Smooth muscle cell (in vitro differentiated cells): ENCODE measurements at regions not wholly inside any gene's neighbourhood (a gene's known extent, or its start where the extent isn't known, plus 50 kb on each side); places are given as distances from the start of the nearest gene placed in this dataset.

Experiments
- DNase-seq: peaks from one replicate; lab custom pipeline; 2025; ENCODE audit not compliant: unreplicated experiment; lab: John Stamatoyannopoulos, UW
- H2AFZ ChIP-seq: fragments of 200-600 bp; sonication (generic); 2 replicates; pipeline ENCODE4 v1.6.0; 2016; ENCODE audit warnings: antibody characterized with exemption, low read depth, mild to moderate bottlenecking
- H3F3A ChIP-seq: fragments of 200-600 bp; sonication (generic); 2 replicates; pipeline ENCODE4 v1.6.0; 2017; ENCODE audit warnings: antibody characterized with exemption, low read depth
- H3K27ac ChIP-seq: fragments of 200-600 bp; sonication (generic); 2 replicates; pipeline ENCODE4 v1.5.1; 2016; ENCODE audit warnings: low read depth, mild to moderate bottlenecking
- H3K27me3 ChIP-seq: fragments of 200-600 bp; sonication (generic); 2 replicates; pipeline ENCODE4 v1.6.1; 2016; ENCODE audit warnings: low read depth, mild to moderate bottlenecking
- H3K36me3 ChIP-seq: fragments of 200-600 bp; sonication (generic); 2 replicates; pipeline ENCODE4 v1.5.1; 2016; ENCODE audit warnings: low read depth
- H3K4me1 ChIP-seq: fragments of 200-600 bp; sonication (generic); 2 replicates; pipeline ENCODE4 v1.5.1; 2016; ENCODE audit warnings: low read depth
- H3K4me2 ChIP-seq: fragments of 200-600 bp; sonication (generic); 2 replicates; pipeline ENCODE4 v1.6.0; 2016; ENCODE audit warnings: mild to moderate bottlenecking
- H3K4me3 ChIP-seq: fragments of 200-600 bp; sonication (generic); 2 replicates; pipeline ENCODE4 v1.5.1; 2016; ENCODE audit warnings: mild to moderate bottlenecking
- H3K79me2 ChIP-seq: fragments of 200-600 bp; sonication (generic); 2 replicates; pipeline ENCODE4 v1.6.0; 2016; ENCODE audit warnings: low read depth, mild to moderate bottlenecking
- H3K9ac ChIP-seq: fragments of 200-600 bp; sonication (generic); 2 replicates; pipeline ENCODE4 v1.6.0; 2016; ENCODE audit warnings: low read depth
- H3K9me3 ChIP-seq: fragments of 200-600 bp; sonication (generic); replicated peaks from 2 replicates; pipeline ENCODE4 v1.5.1; 2016; ENCODE audit warnings: low read depth
- H4K20me1 ChIP-seq: fragments of 200-600 bp; sonication (generic); 2 replicates; pipeline ENCODE4 v1.6.0; 2016; ENCODE audit warnings: low read depth
- WGBS: methylation state at CpG from one replicate; pipeline ENCODE4 v1.1.7; 2016; ENCODE audit warnings: low lambda C conversion rate; 5-methylcytosine and 5-hydroxymethylcytosine counted together
- TF ChIP-seq, protein P1 (sequence below): fragments of 200-600 bp; sonication (generic); IDR thresholded peaks from 2 replicates; pipeline ENCODE4 v1.5.1; 2017; ENCODE audit warnings: borderline replicate concordance, mild to moderate bottlenecking, antibody characterized with exemption; ENCODE audit not compliant: insufficient read depth, poor library complexity, severe bottlenecking

DNA sequence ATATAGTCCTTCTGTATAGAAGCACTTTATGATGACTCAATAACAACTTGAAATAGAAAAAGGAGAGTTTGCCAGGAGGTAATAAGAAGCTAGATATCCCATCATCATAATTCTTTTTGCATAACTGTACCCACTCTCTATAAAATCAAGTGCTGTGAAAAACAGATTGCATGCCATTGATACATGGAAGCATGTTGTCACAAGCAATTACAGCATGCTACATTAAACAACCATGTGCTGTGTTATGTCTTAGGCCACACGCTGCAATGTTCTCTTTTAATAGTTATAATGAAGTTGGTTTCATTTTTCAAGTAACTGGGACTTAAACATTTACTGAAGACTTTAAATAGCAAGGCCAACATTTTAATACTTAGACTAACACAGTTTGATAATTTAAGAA, 264.2 kb downstream of the RPRM start:
- Histone ChIP-seq H2AFZ (no peak overlapping the region), H3K27ac (no peak overlapping the region), H3K4me2 (no peak overlapping the region), H3K79me2 (no peaks in the 10 kb centered on the region), H3K4me3 (no peak overlapping the region), H4K20me1 (no peaks in the 10 kb centered on the region), H3F3A (no peaks in the 10 kb centered on the region), H3K4me1 (no peaks in the 10 kb centered on the region), H3K9me3 (no peaks in the 10 kb centered on the region), H3K27me3 (no peaks in the 10 kb centered on the region), H3K9ac (no peak overlapping the region), H3K36me3 (no peaks in the 10 kb centered on the region)
- WGBS, result 79% methylated on average over 1 of the region's 1 CpG
- TF ChIP-seq, protein P1, sequence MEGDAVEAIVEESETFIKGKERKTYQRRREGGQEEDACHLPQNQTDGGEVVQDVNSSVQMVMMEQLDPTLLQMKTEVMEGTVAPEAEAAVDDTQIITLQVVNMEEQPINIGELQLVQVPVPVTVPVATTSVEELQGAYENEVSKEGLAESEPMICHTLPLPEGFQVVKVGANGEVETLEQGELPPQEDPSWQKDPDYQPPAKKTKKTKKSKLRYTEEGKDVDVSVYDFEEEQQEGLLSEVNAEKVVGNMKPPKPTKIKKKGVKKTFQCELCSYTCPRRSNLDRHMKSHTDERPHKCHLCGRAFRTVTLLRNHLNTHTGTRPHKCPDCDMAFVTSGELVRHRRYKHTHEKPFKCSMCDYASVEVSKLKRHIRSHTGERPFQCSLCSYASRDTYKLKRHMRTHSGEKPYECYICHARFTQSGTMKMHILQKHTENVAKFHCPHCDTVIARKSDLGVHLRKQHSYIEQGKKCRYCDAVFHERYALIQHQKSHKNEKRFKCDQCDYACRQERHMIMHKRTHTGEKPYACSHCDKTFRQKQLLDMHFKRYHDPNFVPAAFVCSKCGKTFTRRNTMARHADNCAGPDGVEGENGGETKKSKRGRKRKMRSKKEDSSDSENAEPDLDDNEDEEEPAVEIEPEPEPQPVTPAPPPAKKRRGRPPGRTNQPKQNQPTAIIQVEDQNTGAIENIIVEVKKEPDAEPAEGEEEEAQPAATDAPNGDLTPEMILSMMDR, result no peak
- DNase-seq, result no peak

DNA sequence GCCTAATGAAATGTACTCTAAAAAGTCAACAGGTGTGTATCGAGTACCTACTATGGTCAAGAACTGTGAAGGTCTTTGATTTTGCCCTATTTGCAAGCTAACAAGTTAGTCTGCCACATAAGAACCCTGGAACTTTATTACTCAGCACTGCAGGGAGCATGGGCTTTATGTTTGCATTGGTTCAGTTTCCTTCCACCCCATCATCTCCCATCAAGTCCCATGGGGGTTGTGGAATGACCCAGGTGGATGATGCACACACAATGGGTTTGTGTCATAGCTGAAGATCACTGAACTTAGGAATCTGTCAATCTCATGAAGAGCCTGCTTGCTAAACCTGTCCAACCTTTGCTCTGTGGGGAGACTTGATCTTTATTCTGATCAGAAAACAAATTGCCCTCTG, 265.5 kb downstream of the RPRM start:
- Histone ChIP-seq H3K4me2 (no peak overlapping the region), H4K20me1 (no peaks in the 10 kb centered on the region), H3K79me2 (no peaks in the 10 kb centered on the region), H2AFZ (no peak overlapping the region), H3K4me3 (no peak overlapping the region), H3K27me3 (no peaks in the 10 kb centered on the region), H3K36me3 (no peaks in the 10 kb centered on the region), H3K9me3 (no peaks in the 10 kb centered on the region), H3K9ac (no peak overlapping the region), H3K4me1 (no peaks in the 10 kb centered on the region), H3F3A (no peaks in the 10 kb centered on the region), H3K27ac (no peak overlapping the region)
- no peak for DNase-seq
- WGBS, result 95% methylated on average over 1 of the region's 1 CpG
- TF ChIP-seq, protein P1, result no peak

DNA sequence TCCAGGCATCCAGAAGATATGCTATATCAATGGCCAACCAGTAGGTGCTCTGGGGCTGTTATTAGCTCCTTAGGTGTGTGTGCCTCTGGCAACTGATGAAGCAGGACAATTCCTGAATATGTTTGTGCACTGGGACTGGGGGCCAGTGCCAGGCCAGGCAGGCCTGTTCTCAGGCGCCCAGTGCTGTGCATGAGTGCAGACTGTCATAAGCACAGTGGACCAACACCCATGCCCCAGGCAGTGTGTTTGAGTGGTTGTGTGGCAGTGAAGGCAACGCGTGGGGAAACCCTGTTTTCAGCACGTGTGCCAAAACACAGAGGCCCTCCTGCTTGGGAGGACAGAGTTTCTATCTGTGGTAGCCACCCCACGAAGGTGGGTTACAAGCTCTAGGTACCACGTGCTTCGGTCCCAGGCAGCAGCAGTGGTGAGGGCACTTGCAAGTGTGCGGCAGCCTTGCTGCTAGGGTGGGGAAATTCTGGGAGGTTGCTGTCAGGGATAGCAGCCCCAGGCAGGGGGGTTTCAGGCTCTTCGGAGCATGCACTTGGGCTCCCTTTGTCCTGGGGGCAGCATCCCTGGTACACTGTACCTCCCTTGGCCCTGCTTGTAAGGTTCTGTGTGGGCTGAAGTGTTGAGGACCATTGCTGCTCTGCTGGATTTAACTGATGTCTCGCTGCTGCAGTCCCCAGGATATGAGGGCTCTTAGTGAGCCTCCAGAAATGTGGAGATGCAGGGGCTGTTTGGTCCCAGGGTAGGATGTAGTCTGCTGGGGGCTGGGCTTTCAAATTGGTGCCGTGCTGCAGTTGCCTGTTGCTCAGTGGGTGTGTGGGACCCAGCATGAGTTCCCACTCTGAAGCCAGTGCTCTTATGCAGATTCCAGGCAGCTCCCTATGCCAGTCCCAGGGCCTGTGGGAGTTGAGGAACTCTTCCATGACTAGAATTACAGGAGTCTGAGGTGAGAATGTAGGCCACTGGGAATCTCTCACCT, 280.9 kb downstream of the RPRM start:
- Histone ChIP-seq H3F3A (no peaks in the 10 kb centered on the region), H3K9ac (no peak overlapping the region), H2AFZ (no peak overlapping the region), H3K27me3 (no peaks in the 10 kb centered on the region), H3K4me1 (no peaks in the 10 kb centered on the region), H3K4me2 (no peak overlapping the region), H3K79me2 (no peaks in the 10 kb centered on the region), H3K36me3 (no peaks in the 10 kb centered on the region), H3K4me3 (no peak overlapping the region), H4K20me1 (no peaks in the 10 kb centered on the region), H3K27ac (no peak overlapping the region), H3K9me3 (no peaks in the 10 kb centered on the region)
- no peak for DNase-seq
- 88% methylated on average over 11 of the region's 11 CpGs for WGBS
- TF ChIP-seq, protein P1, result no peak
